ENCODE measurements at regions not wholly inside any gene's neighbourhood (a gene's known extent, or its start where the extent isn't known, plus 50 kb on each side); places are given as distances from the start of the nearest gene placed in this dataset.

DNA sequence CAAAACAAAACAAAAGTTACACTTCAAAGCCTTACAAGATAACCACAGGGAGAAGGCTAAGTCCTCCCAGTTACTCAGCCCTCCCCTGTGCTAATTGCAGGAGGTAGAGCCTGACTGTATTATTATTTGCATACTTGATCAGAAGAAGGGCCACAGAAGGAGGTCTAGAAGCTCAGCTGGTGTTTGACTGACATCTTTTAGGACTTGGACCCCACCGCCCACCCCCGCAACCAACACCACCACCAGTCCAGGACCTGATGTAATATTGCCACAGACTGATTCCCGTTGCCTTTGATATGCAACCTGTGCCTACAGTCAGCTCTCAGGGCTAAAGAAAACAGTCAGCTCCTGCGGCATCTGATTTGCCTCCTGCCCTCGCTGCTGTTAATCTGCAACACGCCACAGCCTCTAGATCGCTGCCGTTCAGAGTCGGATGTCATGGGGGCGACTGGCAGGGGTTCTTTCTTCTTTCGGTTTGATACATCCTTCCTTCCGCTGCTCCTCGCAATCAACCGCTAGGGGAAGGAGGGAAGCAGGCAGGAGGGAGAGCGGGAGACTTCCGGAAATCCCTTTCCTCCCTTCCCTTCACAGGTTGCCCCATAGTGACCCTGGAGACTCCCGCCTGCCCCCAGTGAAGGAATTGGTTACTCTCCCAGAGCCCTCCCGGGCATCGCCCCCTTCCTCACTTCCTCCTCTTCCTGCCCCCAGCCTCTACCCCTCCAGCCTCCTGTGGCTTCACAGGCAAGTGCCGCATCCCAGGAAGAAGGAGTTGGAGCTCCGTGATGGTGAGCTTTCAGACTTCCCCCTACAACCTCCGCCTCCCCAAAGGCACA is 90.5 kb upstream of the SOX9 start:
- Mint-ChIP-seq H3K9me3 (no peaks in the 10 kb centered on the region; the same call in 2 of the 3 replicates), H3K36me3 (ENCODE audit: low read depth) (no peaks in the 10 kb centered on the region), H3K27me3 (ENCODE audit: insufficient read depth, low read depth, poor library complexity) (peaks cover 20% of the 10 kb centered on the region), H3K27ac (peak overlapping the region; percentile 96), H3K4me1 (peaks cover 65% of the 10 kb centered on the region), H3K4me3 (peak overlapping the region; percentile 66)
- TF ChIP-seq STAT1 (IDR thresholded peaks at IDR 0.05; ENCODE audit: unreplicated experiment): no peak
- TF ChIP-seq EZH2phosphoT487 (IDR thresholded peaks at IDR 0.05; ENCODE audit: unreplicated experiment): no peak
- TF ChIP-seq CREB1 (CRISPR knock-in tag; IDR thresholded peaks at IDR 0.05; ENCODE audit: low read depth): peak; percentile 30
- TF ChIP-seq, protein P1, sequence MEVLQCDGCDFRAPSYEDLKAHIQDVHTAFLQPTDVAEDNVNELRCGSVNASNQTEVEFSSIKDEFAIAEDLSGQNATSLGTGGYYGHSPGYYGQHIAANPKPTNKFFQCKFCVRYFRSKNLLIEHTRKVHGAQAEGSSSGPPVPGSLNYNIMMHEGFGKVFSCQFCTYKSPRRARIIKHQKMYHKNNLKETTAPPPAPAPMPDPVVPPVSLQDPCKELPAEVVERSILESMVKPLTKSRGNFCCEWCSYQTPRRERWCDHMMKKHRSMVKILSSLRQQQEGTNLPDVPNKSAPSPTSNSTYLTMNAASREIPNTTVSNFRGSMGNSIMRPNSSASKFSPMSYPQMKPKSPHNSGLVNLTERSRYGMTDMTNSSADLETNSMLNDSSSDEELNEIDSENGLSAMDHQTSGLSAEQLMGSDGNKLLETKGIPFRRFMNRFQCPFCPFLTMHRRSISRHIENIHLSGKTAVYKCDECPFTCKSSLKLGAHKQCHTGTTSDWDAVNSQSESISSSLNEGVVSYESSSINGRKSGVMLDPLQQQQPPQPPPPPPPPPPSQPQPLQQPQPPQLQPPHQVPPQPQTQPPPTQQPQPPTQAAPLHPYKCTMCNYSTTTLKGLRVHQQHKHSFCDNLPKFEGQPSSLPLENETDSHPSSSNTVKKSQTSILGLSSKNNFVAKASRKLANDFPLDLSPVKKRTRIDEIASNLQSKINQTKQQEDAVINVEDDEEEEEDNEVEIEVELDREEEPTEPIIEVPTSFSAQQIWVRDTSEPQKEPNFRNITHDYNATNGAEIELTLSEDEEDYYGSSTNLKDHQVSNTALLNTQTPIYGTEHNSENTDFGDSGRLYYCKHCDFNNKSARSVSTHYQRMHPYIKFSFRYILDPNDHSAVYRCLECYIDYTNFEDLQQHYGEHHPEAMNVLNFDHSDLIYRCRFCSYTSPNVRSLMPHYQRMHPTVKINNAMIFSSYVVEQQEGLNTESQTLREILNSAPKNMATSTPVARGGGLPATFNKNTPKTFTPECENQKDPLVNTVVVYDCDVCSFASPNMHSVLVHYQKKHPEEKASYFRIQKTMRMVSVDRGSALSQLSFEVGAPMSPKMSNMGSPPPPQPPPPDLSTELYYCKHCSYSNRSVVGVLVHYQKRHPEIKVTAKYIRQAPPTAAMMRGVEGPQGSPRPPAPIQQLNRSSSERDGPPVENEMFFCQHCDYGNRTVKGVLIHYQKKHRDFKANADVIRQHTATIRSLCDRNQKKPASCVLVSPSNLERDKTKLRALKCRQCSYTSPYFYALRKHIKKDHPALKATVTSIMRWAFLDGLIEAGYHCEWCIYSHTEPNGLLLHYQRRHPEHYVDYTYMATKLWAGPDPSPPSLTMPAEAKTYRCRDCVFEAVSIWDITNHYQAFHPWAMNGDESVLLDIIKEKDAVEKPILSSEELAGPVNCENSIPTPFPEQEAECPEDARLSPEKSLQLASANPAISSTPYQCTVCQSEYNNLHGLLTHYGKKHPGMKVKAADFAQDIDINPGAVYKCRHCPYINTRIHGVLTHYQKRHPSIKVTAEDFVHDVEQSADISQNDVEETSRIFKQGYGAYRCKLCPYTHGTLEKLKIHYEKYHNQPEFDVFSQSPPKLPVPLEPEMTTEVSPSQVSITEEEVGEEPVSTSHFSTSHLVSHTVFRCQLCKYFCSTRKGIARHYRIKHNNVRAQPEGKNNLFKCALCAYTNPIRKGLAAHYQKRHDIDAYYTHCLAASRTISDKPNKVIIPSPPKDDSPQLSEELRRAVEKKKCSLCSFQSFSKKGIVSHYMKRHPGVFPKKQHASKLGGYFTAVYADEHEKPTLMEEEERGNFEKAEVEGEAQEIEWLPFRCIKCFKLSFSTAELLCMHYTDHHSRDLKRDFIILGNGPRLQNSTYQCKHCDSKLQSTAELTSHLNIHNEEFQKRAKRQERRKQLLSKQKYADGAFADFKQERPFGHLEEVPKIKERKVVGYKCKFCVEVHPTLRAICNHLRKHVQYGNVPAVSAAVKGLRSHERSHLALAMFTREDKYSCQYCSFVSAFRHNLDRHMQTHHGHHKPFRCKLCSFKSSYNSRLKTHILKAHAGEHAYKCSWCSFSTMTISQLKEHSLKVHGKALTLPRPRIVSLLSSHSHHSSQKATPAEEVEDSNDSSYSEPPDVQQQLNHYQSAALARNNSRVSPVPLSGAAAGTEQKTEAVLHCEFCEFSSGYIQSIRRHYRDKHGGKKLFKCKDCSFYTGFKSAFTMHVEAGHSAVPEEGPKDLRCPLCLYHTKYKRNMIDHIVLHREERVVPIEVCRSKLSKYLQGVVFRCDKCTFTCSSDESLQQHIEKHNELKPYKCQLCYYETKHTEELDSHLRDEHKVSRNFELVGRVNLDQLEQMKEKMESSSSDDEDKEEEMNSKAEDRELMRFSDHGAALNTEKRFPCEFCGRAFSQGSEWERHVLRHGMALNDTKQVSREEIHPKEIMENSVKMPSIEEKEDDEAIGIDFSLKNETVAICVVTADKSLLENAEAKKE (CRISPR knock-in tag; IDR thresholded peaks at IDR 0.05): 0 out of 2 replicates have a peak, but pooled peaks have one; percentile 41
- TF ChIP-seq, protein P2, sequence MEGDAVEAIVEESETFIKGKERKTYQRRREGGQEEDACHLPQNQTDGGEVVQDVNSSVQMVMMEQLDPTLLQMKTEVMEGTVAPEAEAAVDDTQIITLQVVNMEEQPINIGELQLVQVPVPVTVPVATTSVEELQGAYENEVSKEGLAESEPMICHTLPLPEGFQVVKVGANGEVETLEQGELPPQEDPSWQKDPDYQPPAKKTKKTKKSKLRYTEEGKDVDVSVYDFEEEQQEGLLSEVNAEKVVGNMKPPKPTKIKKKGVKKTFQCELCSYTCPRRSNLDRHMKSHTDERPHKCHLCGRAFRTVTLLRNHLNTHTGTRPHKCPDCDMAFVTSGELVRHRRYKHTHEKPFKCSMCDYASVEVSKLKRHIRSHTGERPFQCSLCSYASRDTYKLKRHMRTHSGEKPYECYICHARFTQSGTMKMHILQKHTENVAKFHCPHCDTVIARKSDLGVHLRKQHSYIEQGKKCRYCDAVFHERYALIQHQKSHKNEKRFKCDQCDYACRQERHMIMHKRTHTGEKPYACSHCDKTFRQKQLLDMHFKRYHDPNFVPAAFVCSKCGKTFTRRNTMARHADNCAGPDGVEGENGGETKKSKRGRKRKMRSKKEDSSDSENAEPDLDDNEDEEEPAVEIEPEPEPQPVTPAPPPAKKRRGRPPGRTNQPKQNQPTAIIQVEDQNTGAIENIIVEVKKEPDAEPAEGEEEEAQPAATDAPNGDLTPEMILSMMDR (conservative IDR thresholded peaks at IDR 0.05; ENCODE audit: low read depth in 2 of 2): peak; percentile 40 to 45; a peak in 3 of 4 replicates
- TF ChIP-seq, protein P3, sequence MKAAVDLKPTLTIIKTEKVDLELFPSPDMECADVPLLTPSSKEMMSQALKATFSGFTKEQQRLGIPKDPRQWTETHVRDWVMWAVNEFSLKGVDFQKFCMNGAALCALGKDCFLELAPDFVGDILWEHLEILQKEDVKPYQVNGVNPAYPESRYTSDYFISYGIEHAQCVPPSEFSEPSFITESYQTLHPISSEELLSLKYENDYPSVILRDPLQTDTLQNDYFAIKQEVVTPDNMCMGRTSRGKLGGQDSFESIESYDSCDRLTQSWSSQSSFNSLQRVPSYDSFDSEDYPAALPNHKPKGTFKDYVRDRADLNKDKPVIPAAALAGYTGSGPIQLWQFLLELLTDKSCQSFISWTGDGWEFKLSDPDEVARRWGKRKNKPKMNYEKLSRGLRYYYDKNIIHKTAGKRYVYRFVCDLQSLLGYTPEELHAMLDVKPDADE (IDR thresholded peaks at IDR 0.05): no peak
- TF ChIP-seq EZH2 (IDR thresholded peaks at IDR 0.05; ENCODE audit: low read depth, unreplicated experiment): no peak
- no peaks in the 10 kb centered on the region for H3K27me3 ChIP-seq (ENCODE audit: insufficient read depth)
- H3K27ac ChIP-seq (ENCODE audit: low read depth): peak overlapping the region; percentile 86
- no peaks in the 10 kb centered on the region for H4K20me1 ChIP-seq (replicated peaks; ENCODE audit: insufficient read depth)
- DNase-seq (ENCODE audit: low spot score) (peak; percentile 94), ATAC-seq (peak; percentile 92)
- peaks cover 6% of the 10 kb centered on the region; the same call in 1 of the 2 replicates for H3F3A ChIP-seq (replicated peaks; ENCODE audit: low read depth)
- no peaks in the 10 kb centered on the region for H3K9me2 ChIP-seq (ENCODE audit: insufficient read depth)
- no peaks in the 10 kb centered on the region for H3K79me2 ChIP-seq (replicated peaks; ENCODE audit: insufficient read depth)
- peak overlapping the region; percentile 53 for H3K4me2 ChIP-seq
- H3K4me3 ChIP-seq: peak overlapping the region; percentile 44
- peaks cover 36% of the 10 kb centered on the region for H3K4me1 ChIP-seq (ENCODE audit: insufficient read depth)
- no peaks in the 10 kb centered on the region for H3K36me3 ChIP-seq (ENCODE audit: insufficient read depth)
- H2AFZ ChIP-seq: peak overlapping the region; percentile 57; the same call in 1 of the 2 replicates

Data from GM23338 (cell line).